ENCODE measurements at regions not wholly inside any gene's neighbourhood (a gene's known extent, or its start where the extent isn't known, plus 50 kb on each side); places are given as distances from the start of the nearest gene placed in this dataset.

GRCh38 chr13:43985422-43986072, 105.8 kb downstream of the LACC1 start:
- no peak for DNase-seq

DNA sequence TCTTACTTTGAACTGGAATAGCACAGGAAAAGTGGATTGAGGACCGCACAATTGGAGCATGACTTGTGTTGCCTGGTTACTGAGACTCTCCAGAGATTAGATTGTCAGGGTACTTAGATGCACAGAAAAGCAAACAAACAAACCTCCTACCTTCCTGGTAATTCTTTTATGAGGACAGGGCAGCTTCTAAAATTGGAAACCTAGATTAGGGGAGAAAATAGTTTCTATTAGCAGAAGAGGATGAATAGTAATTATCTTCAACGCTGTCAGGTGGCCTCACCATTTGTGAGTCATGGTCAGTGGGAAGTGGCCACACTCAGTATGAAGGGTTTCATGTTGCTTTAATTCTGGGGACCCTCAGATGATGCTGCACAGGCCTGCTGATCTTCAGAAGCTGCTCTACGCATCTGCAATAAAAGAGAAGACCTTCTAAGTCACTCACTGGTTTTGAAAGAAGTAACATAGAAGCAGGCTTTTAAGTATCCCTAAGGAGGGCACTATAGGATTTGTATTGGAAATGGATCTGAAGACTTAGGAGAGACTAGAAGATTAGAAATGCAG, 106.8 kb downstream of the LACC1 start:
- no peak for DNase-seq

DNA sequence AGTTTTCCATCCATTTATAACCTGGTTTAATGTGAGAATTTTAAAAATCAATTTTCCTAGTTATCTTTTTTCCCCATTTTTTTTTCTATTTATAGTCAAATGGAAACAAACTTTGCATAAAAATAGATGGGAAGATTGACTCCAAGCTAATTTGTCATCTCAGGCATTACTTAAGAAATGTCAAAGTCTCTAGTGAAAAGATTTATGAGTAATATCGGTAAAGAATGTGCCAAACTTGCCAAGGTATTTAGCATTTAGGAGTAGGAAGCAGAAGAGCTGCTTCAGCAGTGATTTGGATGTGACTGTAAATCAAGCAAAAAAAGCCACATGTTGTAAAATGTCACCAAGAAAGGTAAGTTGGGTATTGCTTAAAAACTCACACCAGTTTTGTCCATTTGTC, 108.6 kb downstream of the LACC1 start:
- no peak for DNase-seq

GRCh38 chr13:43990021-43990420, 110.3 kb downstream of the LACC1 start:
- DNase-seq: no peak

DNA sequence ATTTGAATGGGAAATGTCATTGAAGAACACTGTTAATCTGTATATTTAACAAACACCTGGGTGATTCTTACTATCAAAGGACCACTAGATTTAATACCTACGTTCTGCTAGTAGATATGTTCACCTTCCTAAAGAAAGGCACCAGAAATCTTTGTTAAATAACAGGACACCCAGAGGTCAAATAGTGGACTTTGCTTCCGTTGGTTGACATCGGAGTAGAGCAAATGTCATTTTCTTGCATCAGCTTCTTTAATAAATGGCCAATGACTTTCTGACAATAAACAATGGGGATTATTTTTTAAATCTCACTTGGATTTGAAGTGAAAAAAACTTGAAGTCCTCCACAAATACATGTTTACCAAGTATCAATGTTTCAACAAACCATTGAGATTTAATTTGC, 111.1 kb downstream of the LACC1 start:
- DNase-seq: no peak

GRCh38 chr13:43991773-43992201, 112.1 kb downstream of the LACC1 start:
- DNase-seq: no peak

- no peak for DNase-seq
These were observed 112.5 kb downstream of the LACC1 start for GRCh38 chr13:43992211-43992610.

DNA sequence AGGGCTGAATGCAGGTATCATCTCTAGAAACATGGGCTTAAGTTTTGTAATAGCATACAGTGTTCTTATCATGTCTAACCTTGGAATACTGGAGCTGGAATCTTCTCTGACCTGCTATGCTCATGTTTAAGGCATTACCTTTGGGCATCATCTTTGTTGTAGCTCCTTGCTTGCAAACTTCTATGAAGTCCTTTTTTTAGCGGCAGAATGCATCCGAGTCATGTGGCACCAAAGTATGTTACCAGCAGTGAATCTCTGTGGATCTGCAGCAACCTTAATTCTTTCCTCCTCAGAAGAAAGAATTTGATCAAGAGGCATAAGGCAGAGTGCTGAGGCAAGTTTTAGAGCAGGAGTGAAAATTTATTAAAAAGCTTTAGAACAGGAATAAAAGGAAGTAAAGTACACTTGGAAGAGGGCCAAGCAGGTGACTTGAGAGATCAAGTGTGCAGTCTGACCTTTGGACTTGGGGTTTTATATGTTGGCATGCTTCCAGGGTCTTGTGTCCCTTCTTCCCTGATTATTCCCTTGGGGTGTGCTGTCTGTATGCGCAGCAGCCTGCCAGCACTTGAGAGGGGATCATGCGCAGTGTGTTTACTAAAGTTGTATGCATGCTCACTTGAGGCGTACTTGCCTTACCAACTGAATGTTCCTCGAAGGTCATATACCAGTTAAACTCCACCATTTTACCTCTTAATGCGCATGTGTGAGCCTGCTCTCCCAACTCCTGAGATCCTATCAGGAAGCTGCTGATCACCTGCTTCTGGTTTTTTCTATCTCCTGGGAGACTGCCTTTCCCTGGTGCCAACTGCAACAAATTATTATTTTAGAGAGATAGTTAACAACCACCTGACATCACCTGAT, 115.5 kb downstream of the LACC1 start:
- DNase-seq: no peak

DNA sequence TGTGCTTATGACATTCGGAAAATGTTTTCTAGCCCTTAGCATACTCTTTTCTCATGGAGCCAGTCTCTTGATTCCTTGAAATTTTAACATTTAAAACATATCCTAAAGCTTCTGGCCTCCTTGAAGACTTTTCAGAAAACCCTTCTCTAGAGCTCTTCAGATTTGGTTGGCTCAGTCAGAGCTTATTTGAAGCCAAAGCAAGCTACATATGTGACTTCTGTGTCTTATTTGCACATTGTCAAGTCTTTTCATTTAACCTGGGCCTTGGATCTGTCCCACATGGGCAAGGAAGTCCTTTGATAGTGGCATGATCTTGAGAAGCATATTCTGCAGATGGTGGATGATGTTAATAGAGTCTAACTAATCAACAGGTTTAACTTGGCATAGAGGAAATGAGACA, 116.5 kb downstream of the LACC1 start:
- DNase-seq: no peak

DNA sequence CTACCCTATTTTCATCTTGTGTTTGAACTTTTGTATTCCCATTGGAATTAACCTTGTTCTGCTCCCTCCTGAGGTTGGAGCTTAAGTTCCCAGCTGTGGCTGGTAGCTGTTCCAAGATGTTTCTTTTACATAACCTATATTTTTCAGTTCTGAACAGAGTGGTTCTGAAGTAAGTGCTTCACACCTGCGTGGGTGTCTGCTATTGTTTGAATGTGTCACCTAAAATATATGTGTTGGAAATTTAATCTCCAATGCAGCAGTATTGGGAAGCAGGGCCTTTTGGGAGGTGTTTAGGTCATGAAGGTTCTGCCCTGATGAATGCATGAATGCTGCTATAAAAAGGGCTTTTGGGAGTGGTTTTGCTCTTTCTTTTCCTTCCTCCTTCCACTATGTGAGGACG, 123.8 kb downstream of the LACC1 start:
- no peak for DNase-seq

DNA sequence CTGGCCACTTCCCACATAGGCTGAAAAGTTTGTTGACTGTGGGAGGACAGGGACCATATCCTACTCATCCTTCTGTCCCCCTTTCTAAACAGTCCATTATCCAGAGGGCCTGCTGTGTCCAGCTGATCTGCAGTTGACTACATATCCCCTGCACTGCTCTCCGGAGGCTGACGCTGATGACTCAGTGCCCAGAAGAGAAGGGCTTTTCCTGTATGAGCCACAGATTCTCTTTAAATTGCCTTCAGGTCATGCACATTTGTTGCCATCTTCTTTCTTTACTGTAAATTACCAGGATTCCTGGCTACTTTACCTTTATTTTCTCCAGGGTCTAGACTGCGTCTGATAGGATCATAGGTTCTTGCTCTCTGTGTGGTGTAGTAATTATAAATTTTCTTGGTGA, 125.2 kb downstream of the LACC1 start:
- no peak for DNase-seq

DNA sequence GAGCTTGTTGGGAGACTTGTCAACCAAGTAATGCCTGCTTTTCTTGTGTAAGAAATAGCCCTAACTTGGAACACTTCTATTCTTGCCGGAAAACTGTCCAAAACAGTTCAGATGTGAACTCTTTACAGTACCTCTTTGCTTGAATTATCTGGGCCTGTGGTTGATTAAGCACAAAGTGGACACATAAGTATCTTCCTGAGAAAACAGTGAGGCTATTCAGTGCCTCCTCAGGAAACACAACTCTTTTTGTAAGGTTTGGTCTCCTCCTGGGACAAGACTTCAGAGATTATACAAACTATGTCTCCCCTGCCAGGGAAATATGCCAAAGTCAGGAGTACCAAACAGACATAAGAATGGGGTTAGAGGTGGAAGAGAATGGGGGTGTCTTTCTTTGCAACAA, 127.7 kb downstream of the LACC1 start:
- DNase-seq: no peak

DNA sequence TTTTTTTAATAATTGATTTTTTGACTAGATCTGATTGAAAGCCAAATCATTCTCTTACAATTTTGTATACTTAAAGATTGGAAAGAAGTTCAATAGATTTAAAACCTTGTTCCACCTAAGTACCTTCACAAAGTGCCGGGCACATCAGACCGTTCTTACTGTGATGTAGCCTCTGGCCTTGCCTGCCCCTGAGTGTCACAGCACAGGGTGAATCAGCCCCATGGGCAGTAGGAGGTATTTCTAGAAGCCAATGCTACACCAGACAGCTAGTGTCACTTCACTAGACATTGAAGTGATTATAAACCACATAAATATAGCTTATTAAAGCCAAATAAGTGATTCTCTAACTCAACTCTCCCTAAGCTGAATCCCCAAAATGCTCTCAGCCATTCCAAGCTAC, 131.3 kb downstream of the LACC1 start:
- no peak for DNase-seq

DNA sequence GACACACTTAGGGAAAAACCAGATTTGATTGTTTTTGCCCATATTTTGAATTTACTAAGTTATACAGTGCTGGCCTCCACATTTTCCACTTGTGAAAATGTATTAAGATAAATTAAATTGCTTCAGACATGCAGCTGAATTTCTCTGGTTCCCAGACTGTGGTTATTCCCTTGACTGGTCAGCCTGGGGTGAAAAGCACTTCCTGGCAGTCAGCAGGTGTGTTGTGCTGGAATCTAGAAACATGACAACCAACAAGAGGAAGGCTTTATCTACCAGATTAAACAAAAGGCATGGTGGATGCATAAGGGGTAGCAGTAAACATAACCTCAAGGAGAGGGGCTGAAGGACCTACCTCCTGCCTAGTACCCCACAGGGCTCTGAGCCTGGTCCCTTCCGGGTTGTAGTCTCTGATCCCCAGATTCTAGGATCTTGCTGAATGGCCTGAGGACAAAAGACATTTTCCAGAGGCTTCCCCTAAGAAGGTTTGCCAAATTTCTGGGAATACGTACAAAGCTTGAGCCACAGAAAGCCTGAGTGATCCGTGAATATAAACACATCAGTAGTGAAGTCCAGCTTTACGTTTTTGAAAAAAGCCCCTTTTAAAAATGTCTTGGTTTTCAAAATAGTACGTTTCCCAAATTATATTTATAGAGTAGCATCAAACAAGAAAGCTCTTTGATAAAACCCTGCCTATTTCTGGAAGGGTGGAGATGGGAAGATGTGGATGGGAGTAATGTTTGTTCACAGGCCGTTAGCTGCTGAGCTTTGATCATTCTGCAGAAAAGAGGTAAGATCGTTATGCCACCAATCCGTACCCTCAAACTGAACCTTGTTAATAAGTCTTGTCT, 133.4 kb downstream of the LACC1 start:
- DNase-seq: no peak

GRCh38 chr13:44013758-44014291, 134.1 kb downstream of the LACC1 start:
- DNase-seq: no peak

DNA sequence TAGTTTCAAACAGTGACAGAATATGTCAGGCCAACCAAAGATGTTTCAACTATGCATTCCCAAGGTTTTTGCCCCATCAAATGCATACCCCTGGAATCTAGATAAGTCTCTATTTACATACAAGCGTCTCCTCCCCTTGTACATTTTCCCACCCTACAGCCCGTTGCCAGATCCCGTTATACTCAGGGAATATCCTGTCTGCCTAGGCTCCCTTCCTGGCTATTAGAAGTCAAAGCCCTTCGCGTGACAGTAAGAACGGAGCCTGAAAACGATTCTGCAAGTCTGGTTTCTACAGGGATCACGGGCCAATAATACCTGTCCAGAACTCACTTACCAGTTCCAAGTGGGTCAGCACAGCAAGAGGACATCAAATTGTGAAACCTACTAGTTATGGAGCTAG, 134.8 kb downstream of the LACC1 start:
- no peak for DNase-seq

DNA sequence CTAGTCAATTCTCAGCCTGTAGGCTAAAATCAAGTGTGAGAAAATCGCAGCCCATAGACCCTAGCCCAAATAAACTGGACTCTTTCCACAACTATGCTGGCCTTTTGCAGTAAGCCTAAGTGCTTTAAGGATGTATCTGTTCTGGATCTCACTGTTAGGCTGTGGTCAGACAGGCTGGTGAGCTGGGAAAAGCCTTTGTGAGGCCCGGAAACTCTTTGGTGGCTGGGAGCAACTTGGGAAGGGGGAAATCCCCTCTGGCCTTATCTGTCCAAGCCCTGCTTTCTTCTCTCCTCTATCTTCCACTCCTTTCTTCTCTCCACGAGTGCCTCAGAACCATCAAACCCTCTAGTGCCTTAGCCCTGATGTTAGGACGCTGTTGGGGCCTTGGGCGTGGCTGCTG, 135.4 kb downstream of the LACC1 start:
- no peak for DNase-seq

GRCh38 chr13:44015811-44016210, 136.1 kb downstream of the LACC1 start:
- no peak for DNase-seq

- DNase-seq: no peak
These were observed 138.1 kb downstream of the LACC1 start for GRCh38 chr13:44017756-44018309.

DNA sequence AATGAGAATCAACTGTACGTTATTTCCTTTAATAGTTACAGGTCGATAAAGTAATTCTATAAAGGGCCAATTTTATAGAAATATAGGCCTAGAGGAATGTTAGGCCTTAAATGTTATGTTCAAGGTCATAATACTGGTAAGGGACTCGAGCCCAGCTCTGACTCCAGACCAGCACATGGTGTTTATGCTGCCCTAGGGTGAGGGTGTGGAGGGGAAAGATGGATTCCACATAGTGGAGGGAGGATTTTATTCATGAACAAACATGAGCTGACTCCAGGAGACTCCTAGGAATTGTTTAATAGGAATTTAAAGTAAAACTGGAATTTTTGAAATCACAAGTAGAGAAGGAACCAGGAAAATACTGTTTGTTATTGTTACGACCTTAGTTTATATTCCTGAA, 139.9 kb downstream of the LACC1 start:
- DNase-seq: no peak

DNA sequence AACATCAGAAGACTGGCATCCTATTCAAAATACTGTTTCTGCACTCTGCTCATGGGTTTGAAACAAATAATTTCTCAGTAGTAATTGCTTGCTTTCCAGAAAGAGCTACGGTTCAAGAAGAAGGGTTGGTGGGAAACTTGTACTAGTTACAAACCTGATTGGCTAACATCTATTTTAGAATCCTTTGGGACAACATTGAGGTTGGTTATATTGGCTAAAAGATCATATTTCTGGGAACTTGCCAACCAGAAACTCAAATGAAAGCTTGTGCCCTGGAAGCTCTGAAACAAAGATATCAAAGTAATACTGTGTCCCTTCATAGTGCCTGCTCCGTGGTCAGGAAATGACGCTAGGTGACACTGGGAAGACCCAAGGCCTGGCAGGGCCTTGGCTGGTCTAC, 141.7 kb downstream of the LACC1 start:
- no peak for DNase-seq

- DNase-seq: no peak
These were observed 142.5 kb downstream of the LACC1 start for GRCh38 chr13:44022196-44022595.

Data from effector CD8-positive, alpha-beta T cell (primary cell).